B cell (primary cell): ENCODE measurements at regions not wholly inside any gene's neighbourhood (a gene's known extent, or its start where the extent isn't known, plus 50 kb on each side); places are given as distances from the start of the nearest gene placed in this dataset.

Source experiments
- ATAC-seq: fragments of 200-7000 bp; cut with Tn5 transposase; one replicate; pipeline ENCODE4 v1.10.0; 2021; ENCODE audit warnings: low read depth, mild to moderate bottlenecking, moderate number of reproducible peaks, moderate library complexity
- CTCF ChIA-PET: fragments of 350-600 bp; sonication (Branson Sonifier 250); formaldehyde crosslinking; loops from one replicate; lab custom pipeline; 2021; ENCODE audit warnings: antibody characterized with exemption, inconsistent platforms; lab: Charles Lee
- POLR2A ChIA-PET: fragments of 350-600 bp; sonication (Branson Sonifier 250); formaldehyde crosslinking; loops from one replicate; lab custom pipeline; 2021; ENCODE audit warnings: antibody characterized with exemption; lab: Charles Lee
- DNase-seq: peaks from one replicate; pipeline ENCODE4 v3.0.0; 2013
- H2AFZ ChIP-seq: 2 replicates; pipeline ENCODE4 v1.6.1; 2012; ENCODE audit warnings: mild to moderate bottlenecking, low read depth, low read length; ENCODE audit not compliant: insufficient read depth, poor library complexity, severe bottlenecking
- H3K27ac ChIP-seq, 2 donors: 1 replicate in 1 of 2; 2 replicates in 1 of 2; pipeline ENCODE4 v1.5.1; 2012 to 2013; ENCODE audit warnings: low read length in 2 of 2, mild to moderate bottlenecking in 2 of 2, moderate library complexity in 1 of 2
- H3K27me3 ChIP-seq, 4 experiments: fragments of 200-600 bp in 1 of 4; sonication (generic) in 1 of 4; replicated peaks in 1 of 4; 1 replicate in 2 of 4; 2 replicates in 2 of 4; pipeline versions ENCODE4 v1.6.1 to v1.7.0; 2013 to 2016; ENCODE audit warnings: low read length in 3 of 4, mild to moderate bottlenecking in 2 of 4, mixed read lengths in 1 of 4, moderate library complexity in 1 of 4; ENCODE audit not compliant: insufficient read depth in 4 of 4, control insufficient read depth in 3 of 4; ENCODE audit errors: control extremely low read depth in 1 of 4
- H3K36me3 ChIP-seq, 2 experiments: replicated peaks in 1 of 2; 1 replicate in 1 of 2; 2 replicates in 1 of 2; pipeline versions ENCODE4 v1.6.1 to v1.7.1; 2013; ENCODE audit warnings: low read length in 1 of 2; ENCODE audit not compliant: insufficient read depth in 2 of 2, control insufficient read depth in 1 of 2; ENCODE audit errors: control extremely low read depth in 1 of 2, extremely low read depth in 1 of 2
- H3K4me1 ChIP-seq, 2 donors: fragments of 200-600 bp in 1 of 2; sonication (generic) in 1 of 2; 1 replicate in 1 of 2; 2 replicates in 1 of 2; pipeline versions ENCODE4 v1.5.1 to v1.6.1; 2013 to 2017; ENCODE audit warnings: low read length in 2 of 2; ENCODE audit not compliant: control insufficient read depth in 2 of 2, insufficient read depth in 2 of 2
- H3K4me2 ChIP-seq: replicated peaks from 2 replicates; pipeline ENCODE3; 2012; ENCODE audit warnings: mild to moderate bottlenecking, low read depth, low read length; ENCODE audit not compliant: poor library complexity, severe bottlenecking
- H3K4me3 ChIP-seq, 5 experiments: fragments of 200-600 bp in 1 of 5; sonication (generic) in 1 of 5; 1 replicate in 3 of 5; 2 replicates in 2 of 5; pipeline versions ENCODE4 v1.5.1 to v1.7.0; 2011 to 2016; ENCODE audit warnings: low read length in 4 of 5, mild to moderate bottlenecking in 4 of 5, low read depth in 2 of 5, control low read depth in 1 of 5, moderate library complexity in 1 of 5; ENCODE audit not compliant: insufficient read depth in 1 of 5; ENCODE audit errors: control extremely low read depth in 1 of 5, extremely low read depth in 1 of 5
- H3K79me2 ChIP-seq: fragments of 200-600 bp; sonication (generic); one replicate; pipeline ENCODE4 v1.6.0; 2016; ENCODE audit warnings: low read length; ENCODE audit not compliant: control insufficient read depth, insufficient read depth
- H3K9ac ChIP-seq: fragments of 200-600 bp; sonication (generic); 2 replicates; pipeline ENCODE4 v1.6.1; 2017; ENCODE audit warnings: mild to moderate bottlenecking, low read length, moderate library complexity
- H3K9me3 ChIP-seq, 3 donors: one replicate each; pipeline versions ENCODE4 v1.6.1 to v1.7.1; 2013; ENCODE audit warnings: low read length in 2 of 3; ENCODE audit not compliant: control insufficient read depth in 2 of 3, insufficient read depth in 1 of 3; ENCODE audit errors: control extremely low read depth in 1 of 3
- H4K20me1 ChIP-seq: 2 replicates; pipeline ENCODE4 v1.6.0; 2012; ENCODE audit warnings: mild to moderate bottlenecking, low read length; ENCODE audit not compliant: insufficient read depth, control insufficient read depth, poor library complexity, severe bottlenecking
- H3K27ac Mint-ChIP-seq: one replicate; pipeline ENCODE4 v1.8.0; 2021; ENCODE audit warnings: mixed read lengths
- H3K27me3 Mint-ChIP-seq: one replicate; pipeline ENCODE4 v1.8.0; 2021; ENCODE audit warnings: mixed read lengths
- H3K4me1 Mint-ChIP-seq: one replicate; pipeline ENCODE4 v1.8.0; 2021; ENCODE audit warnings: mixed read lengths
- H3K4me3 Mint-ChIP-seq: one replicate; pipeline ENCODE4 v1.8.0; 2021; ENCODE audit warnings: mixed read lengths
- H3K9me3 Mint-ChIP-seq: one replicate; pipeline ENCODE4 v1.8.0; 2022; ENCODE audit warnings: mixed read lengths; ENCODE audit not compliant: insufficient read depth
- EZH2 ChIP-seq: IDR thresholded peaks from 2 replicates; pipeline ENCODE4 v1.6.1; 2012; ENCODE audit warnings: borderline replicate concordance, low read depth, mild to moderate bottlenecking, moderate library complexity, low read length; ENCODE audit not compliant: insufficient read depth, poor library complexity, severe bottlenecking
- WGBS: methylation state at CpG from one replicate; pipeline ENCODE4 v1.1.5; 2013; ENCODE audit warnings: missing lambda C conversion rate; ENCODE audit not compliant: insufficient coverage; 5-methylcytosine and 5-hydroxymethylcytosine counted together
- intact Hi-C: fragments of 100-400 bp; cut with micrococcal nuclease; formaldehyde crosslinking; loops from one replicate; pipeline ENCODE4 v1.10.0; 2022
- TF ChIP-seq, protein P1 (sequence below): fragments of 200-600 bp; IDR thresholded peaks from one replicate; pipeline ENCODE4 v1.8.0; 2022; ENCODE audit warnings: antibody characterized with exemption, mild to moderate bottlenecking

DNA sequence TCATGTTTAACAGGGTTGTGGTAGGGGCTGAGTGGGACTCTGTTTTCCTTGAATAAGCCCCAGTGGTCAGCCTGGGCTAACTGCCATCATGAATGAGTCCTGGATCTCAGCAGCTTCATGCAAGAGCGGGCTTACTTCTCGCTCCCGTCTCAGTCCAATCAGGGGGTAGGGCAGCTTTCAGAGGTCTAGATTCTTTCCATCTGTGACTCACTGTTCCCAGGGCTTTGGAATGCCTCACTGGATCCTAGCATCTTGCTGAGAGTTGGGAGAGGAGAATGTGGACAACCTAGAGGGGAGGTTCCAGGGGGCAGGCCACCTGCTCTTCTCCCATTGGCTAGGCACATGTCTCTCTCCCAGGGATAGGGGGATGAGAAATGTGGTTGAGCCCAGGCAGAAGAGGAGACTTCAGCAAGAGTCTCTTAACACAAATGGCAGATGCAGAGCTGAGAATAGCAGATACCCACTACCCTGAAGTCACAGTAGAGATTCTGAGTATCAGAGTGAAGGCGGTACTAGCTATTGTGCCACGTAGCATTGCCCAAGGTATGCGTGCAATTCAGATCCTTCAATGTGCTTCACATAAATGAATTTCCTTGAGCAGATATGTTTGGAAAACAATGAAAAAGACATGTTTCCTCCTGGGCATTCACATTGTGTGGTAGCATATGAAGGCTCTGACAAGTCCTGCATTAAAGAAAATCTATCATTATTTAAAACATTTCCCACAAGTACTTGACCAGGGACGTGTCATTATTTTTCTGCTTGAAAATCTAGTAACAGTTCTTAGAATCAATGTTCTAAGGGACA lies 257.7 kb upstream of the PROK2 start:
- Histone ChIP-seq H4K20me1 (no peaks in the 10 kb centered on the region), H3K27me3 (peaks cover 0 to 7% (median 0%) of the 10 kb centered on the region in 4 experiments), H3K36me3 (no peaks in the 10 kb centered on the region), H3K9ac (no peak overlapping the region), H3K27ac (no peak overlapping the region), H2AFZ (no peak overlapping the region), H3K9me3 (peaks cover 0 to under 1% (median 0%) of the 10 kb centered on the region in 3 donors), H3K79me2 (no peaks in the 10 kb centered on the region), H3K4me1 (peaks cover 0 to 6% of the 10 kb centered on the region in 2 donors), H3K4me3 (no peak overlapping the region), H3K4me2 (no peak overlapping the region)
- ChIA-PET CTCF (no interaction called here), POLR2A (no interaction called here)
- Mint-ChIP-seq H3K27ac (no peak overlapping the region), H3K27me3 (peaks cover 22% of the 10 kb centered on the region), H3K4me3 (no peak overlapping the region), H3K9me3 (no peaks in the 10 kb centered on the region), H3K4me1 (peaks cover 7% of the 10 kb centered on the region)
- intact Hi-C loops = no loop called here
- ATAC-seq (no peak), DNase-seq (no peak)
- TF ChIP-seq, protein P1, sequence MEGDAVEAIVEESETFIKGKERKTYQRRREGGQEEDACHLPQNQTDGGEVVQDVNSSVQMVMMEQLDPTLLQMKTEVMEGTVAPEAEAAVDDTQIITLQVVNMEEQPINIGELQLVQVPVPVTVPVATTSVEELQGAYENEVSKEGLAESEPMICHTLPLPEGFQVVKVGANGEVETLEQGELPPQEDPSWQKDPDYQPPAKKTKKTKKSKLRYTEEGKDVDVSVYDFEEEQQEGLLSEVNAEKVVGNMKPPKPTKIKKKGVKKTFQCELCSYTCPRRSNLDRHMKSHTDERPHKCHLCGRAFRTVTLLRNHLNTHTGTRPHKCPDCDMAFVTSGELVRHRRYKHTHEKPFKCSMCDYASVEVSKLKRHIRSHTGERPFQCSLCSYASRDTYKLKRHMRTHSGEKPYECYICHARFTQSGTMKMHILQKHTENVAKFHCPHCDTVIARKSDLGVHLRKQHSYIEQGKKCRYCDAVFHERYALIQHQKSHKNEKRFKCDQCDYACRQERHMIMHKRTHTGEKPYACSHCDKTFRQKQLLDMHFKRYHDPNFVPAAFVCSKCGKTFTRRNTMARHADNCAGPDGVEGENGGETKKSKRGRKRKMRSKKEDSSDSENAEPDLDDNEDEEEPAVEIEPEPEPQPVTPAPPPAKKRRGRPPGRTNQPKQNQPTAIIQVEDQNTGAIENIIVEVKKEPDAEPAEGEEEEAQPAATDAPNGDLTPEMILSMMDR = no peak
- TF ChIP-seq EZH2 = no peak
- WGBS = 97% methylated on average over 6 of the region's 7 CpGs

DNA sequence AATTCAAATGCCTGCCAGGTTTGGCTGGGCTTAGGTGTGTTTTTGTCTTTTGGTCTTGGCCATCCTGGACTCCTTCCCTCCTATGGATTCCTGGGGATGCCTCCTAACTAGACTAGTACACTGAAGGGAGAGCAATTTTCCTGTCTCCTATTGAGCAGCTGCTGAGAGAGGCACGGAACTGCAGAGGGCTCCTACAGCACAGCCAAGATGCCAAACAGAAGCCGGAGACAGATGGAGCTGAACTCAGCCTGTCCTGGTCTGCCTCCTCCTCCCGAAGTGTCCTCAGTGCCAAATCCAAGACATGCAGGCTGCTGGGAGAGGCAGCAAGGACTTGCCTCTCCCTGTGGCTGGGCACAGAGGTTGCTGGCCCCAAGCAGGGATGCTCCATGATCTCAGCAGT lies 256.6 kb upstream of the PROK2 start:
- Histone ChIP-seq H3K9ac (no peak overlapping the region), H3K27ac (no peak overlapping the region), H3K4me2 (no peak overlapping the region), H4K20me1 (no peaks in the 10 kb centered on the region), H3K4me3 (no peak overlapping the region), H2AFZ (no peak overlapping the region), H3K36me3 (no peaks in the 10 kb centered on the region), H3K79me2 (no peaks in the 10 kb centered on the region), H3K9me3 (peaks cover 0 to 2% (median 0%) of the 10 kb centered on the region in 3 donors), H3K27me3 (peaks cover 0 to 12% (median 0%) of the 10 kb centered on the region in 4 experiments), H3K4me1 (peaks cover 0 to 6% of the 10 kb centered on the region in 2 donors)
- DNase-seq = no peak
- ATAC-seq = no peak
- Mint-ChIP-seq H3K27me3 (peaks cover 25% of the 10 kb centered on the region), H3K4me3 (no peak overlapping the region), H3K27ac (no peak overlapping the region), H3K9me3 (peaks cover 2% of the 10 kb centered on the region), H3K4me1 (peaks cover 7% of the 10 kb centered on the region)
- ChIA-PET POLR2A (no interaction called here), CTCF (no interaction called here)
- TF ChIP-seq EZH2 = no peak
- TF ChIP-seq, protein P1 = no peak
- 67% methylated on average over 3 of the region's 3 CpGs for WGBS
- intact Hi-C loops = no loop called here
